ENCODE measurements at regions not wholly inside any gene's neighbourhood (a gene's known extent, or its start where the extent isn't known, plus 50 kb on each side); places are given as distances from the start of the nearest gene placed in this dataset.

DNA sequence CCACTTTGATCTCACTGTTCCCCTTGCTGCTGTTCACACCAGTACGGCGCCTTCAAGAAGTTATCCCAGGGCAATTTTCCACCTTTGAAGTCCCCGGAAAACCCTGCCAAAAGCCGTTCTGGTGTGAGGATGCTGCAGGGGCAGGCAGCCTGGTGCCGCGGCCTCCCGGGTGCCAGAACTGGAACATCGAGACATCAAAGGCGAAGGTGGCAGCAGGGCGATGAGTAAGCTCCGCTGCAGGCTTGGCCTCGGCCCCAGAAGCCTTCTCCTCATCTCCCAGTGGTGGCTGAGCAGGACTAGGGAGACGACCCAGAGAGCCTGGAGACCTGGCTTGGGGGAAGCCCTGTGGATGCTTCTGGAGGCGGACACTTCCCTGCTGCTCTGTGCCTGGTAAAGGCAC, 115.3 kb upstream of the MSX2 start:
- H3K27ac ChIP-seq: no peak overlapping the region
- no peaks in the 10 kb centered on the region for H3K36me3 ChIP-seq (ENCODE audit: insufficient read depth, low read length)
- H3K4me3 ChIP-seq: no peak overlapping the region
- no peak for DNase-seq (ENCODE audit: low read depth, low spot score)
- H3K9me3 ChIP-seq (ENCODE audit: low read depth, low read length): no peaks in the 10 kb centered on the region
- TF ChIP-seq POLR2AphosphoS5 (IDR thresholded peaks at IDR 0.05; ENCODE audit: borderline replicate concordance, low read depth, low read length) (no peak), FOXP2 (optimal IDR thresholded peaks at IDR 0.05; ENCODE audit: control extremely low read depth, extremely low read length, insufficient read depth) (no peak), EZH2 (IDR thresholded peaks at IDR 0.05) (no peak)
- H3K9ac ChIP-seq (ENCODE audit: insufficient read length): no peak overlapping the region

- H3K36me3 ChIP-seq (ENCODE audit: insufficient read depth, low read length): no peaks in the 10 kb centered on the region
- H3K27ac ChIP-seq: no peak overlapping the region
- DNase-seq (ENCODE audit: low read depth, low spot score): no peak
- no peak overlapping the region for H3K4me3 ChIP-seq
- TF ChIP-seq FOXP2 (optimal IDR thresholded peaks at IDR 0.05; ENCODE audit: control extremely low read depth, extremely low read length, insufficient read depth): no peak
- no peak for TF ChIP-seq EZH2 (IDR thresholded peaks at IDR 0.05)
- TF ChIP-seq POLR2AphosphoS5 (IDR thresholded peaks at IDR 0.05; ENCODE audit: borderline replicate concordance, low read depth, low read length): no peak
- H3K9me3 ChIP-seq (ENCODE audit: low read depth, low read length): no peaks in the 10 kb centered on the region
- H3K9ac ChIP-seq (ENCODE audit: insufficient read length): no peak overlapping the region
These were observed 113.4 kb upstream of the MSX2 start for GRCh38 chr5:174610968-174611367.

GRCh38 chr5:174612686-174613085, 111.7 kb upstream of the MSX2 start:
- no peaks in the 10 kb centered on the region for H3K36me3 ChIP-seq (ENCODE audit: insufficient read depth, low read length)
- DNase-seq (ENCODE audit: low read depth, low spot score): no peak
- H3K9ac ChIP-seq (ENCODE audit: insufficient read length): no peak overlapping the region
- H3K9me3 ChIP-seq (ENCODE audit: low read depth, low read length): no peaks in the 10 kb centered on the region
- H3K27ac ChIP-seq: no peak overlapping the region
- no peak for TF ChIP-seq POLR2AphosphoS5 (IDR thresholded peaks at IDR 0.05; ENCODE audit: borderline replicate concordance, low read depth, low read length)
- no peak for TF ChIP-seq EZH2 (IDR thresholded peaks at IDR 0.05)
- TF ChIP-seq FOXP2 (optimal IDR thresholded peaks at IDR 0.05; ENCODE audit: control extremely low read depth, extremely low read length, insufficient read depth): no peak
- no peak overlapping the region for H3K4me3 ChIP-seq

DNA sequence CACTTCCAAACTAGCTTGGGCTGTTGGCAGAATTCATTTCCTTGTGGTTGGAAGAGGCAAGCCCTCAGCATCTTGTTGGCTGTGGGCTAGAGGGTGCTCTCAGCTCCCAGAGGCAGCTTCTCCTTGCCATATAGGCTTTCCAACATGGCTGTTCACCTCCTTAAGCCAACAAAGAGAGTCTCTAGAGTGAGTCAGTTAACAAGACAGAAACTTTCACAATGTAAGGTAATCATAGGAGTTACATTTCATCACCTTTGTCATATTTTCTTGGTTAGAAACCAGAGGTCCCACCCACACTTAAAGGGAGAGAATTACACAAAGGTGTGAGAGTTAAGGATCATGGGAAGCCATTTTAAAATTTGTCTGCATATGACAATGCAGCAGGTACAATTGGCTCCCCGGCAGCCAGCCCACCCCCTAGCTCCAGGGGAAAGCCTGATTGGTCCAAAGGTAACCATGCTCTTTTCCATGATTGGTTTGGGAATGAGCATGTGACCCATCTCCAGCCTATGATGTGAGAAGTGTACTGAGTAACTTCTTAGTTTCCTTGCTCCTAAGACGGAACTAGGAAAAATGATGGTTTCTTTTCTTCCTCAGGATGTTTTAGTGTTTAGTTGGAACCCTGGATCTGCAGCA, 109.8 kb upstream of the MSX2 start:
- H3K36me3 ChIP-seq (ENCODE audit: insufficient read depth, low read length): no peaks in the 10 kb centered on the region
- TF ChIP-seq FOXP2 (optimal IDR thresholded peaks at IDR 0.05; ENCODE audit: control extremely low read depth, extremely low read length, insufficient read depth) (no peak), EZH2 (IDR thresholded peaks at IDR 0.05) (no peak), POLR2AphosphoS5 (IDR thresholded peaks at IDR 0.05; ENCODE audit: borderline replicate concordance, low read depth, low read length) (no peak)

DNA sequence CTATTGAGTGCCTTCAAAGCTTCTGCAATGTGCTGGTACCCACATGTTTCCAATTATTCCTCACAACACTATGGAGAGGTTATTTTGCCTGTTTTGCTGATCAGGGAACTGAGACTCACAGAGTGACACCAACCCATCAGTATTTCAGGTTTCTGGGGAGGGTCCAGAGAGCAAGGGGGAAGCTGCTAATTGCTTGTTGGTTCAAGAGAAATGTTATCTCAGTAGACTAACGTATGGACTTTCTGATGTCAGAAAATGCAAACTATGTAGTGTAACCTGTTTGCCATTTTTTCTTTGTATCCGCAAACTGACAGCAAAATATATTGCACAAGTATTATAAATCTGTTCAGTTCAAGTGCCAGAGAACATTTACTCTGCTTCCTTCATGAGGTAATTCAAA, 108.3 kb upstream of the MSX2 start:
- H3K9me3 ChIP-seq (ENCODE audit: low read depth, low read length): no peaks in the 10 kb centered on the region
- no peak overlapping the region for H3K27ac ChIP-seq
- no peak for DNase-seq (ENCODE audit: low read depth, low spot score)
- no peaks in the 10 kb centered on the region for H3K36me3 ChIP-seq (ENCODE audit: insufficient read depth, low read length)
- TF ChIP-seq EZH2 (IDR thresholded peaks at IDR 0.05) (no peak), FOXP2 (optimal IDR thresholded peaks at IDR 0.05; ENCODE audit: control extremely low read depth, extremely low read length, insufficient read depth) (no peak), POLR2AphosphoS5 (IDR thresholded peaks at IDR 0.05; ENCODE audit: borderline replicate concordance, low read depth, low read length) (no peak)
- no peak overlapping the region for H3K4me3 ChIP-seq
- H3K9ac ChIP-seq (ENCODE audit: insufficient read length): no peak overlapping the region

More for the DNA sequence above, 109.8 kb upstream of the MSX2 start:
- Histone ChIP-seq H3K9ac (ENCODE audit: insufficient read length) (no peak overlapping the region), H3K4me3 (no peak overlapping the region), H3K27ac (no peak overlapping the region), H3K9me3 (ENCODE audit: low read depth, low read length) (no peaks in the 10 kb centered on the region)
- DNase-seq (ENCODE audit: low read depth, low spot score): no peak

DNA sequence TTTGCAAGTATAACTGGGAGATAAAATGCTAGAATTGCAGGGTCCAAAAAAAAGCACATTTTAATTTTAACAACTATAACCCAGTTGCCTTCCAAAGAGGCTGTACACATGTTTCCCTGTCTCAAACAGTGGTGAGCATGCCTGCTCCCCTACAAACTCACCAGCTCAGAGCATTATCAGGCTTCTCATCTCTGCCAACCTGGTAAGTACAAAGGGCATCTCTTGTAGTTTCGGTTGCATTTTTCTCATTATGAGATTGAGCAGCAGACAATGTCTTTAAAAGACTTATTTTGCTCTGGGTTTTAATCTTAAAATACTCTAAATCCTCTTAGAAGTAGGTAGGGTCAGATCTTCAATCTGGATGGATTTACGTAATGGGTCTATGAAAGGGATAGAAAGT, 107.1 kb upstream of the MSX2 start:
- Histone ChIP-seq H3K9me3 (ENCODE audit: low read depth, low read length) (no peaks in the 10 kb centered on the region), H3K27ac (no peak overlapping the region), H3K36me3 (ENCODE audit: insufficient read depth, low read length) (no peaks in the 10 kb centered on the region), H3K4me3 (no peak overlapping the region), H3K9ac (ENCODE audit: insufficient read length) (no peak overlapping the region)
- DNase-seq (ENCODE audit: low read depth, low spot score): no peak
- TF ChIP-seq FOXP2 (optimal IDR thresholded peaks at IDR 0.05; ENCODE audit: control extremely low read depth, extremely low read length, insufficient read depth) (no peak), EZH2 (IDR thresholded peaks at IDR 0.05) (no peak), POLR2AphosphoS5 (IDR thresholded peaks at IDR 0.05; ENCODE audit: borderline replicate concordance, low read depth, low read length) (no peak)

DNA sequence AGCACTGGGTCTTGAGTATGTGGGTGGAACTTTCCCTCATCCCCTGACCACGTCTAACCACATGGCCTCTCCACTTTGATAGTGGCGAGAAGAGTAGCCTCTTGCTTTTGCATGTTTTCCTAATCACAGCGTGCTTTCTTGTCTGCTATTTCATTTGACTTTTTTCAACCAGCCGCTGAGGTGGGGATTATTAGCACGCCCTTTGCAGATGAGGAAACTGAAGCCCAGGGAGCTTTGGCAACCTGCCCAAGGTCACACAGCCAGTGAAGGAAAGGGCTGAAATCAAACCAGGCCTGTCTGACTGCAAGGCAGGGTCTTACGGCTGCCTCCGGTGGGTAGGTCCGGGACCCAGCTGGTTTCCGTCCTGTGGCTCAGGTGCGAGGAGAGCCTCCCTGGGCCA, 106.5 kb upstream of the MSX2 start:
- H3K36me3 ChIP-seq (ENCODE audit: insufficient read depth, low read length): no peaks in the 10 kb centered on the region
- H3K4me3 ChIP-seq: no peak overlapping the region
- TF ChIP-seq EZH2 (IDR thresholded peaks at IDR 0.05) (no peak), POLR2AphosphoS5 (IDR thresholded peaks at IDR 0.05; ENCODE audit: borderline replicate concordance, low read depth, low read length) (no peak), FOXP2 (optimal IDR thresholded peaks at IDR 0.05; ENCODE audit: control extremely low read depth, extremely low read length, insufficient read depth) (no peak)
- H3K9ac ChIP-seq (ENCODE audit: insufficient read length): no peak overlapping the region
- DNase-seq (ENCODE audit: low read depth, low spot score): no peak
- no peak overlapping the region for H3K27ac ChIP-seq
- no peaks in the 10 kb centered on the region for H3K9me3 ChIP-seq (ENCODE audit: low read depth, low read length)

GRCh38 chr5:174618589-174618988, 105.8 kb upstream of the MSX2 start:
- Histone ChIP-seq H3K4me3 (no peak overlapping the region), H3K9me3 (ENCODE audit: low read depth, low read length) (no peaks in the 10 kb centered on the region), H3K36me3 (ENCODE audit: insufficient read depth, low read length) (no peaks in the 10 kb centered on the region), H3K27ac (no peak overlapping the region), H3K9ac (ENCODE audit: insufficient read length) (no peak overlapping the region)
- no peak for DNase-seq (ENCODE audit: low read depth, low spot score)
- no peak for TF ChIP-seq EZH2 (IDR thresholded peaks at IDR 0.05)
- no peak for TF ChIP-seq POLR2AphosphoS5 (IDR thresholded peaks at IDR 0.05; ENCODE audit: borderline replicate concordance, low read depth, low read length)
- TF ChIP-seq FOXP2 (optimal IDR thresholded peaks at IDR 0.05; ENCODE audit: control extremely low read depth, extremely low read length, insufficient read depth): no peak

GRCh38 chr5:174622067-174622466, 102.3 kb upstream of the MSX2 start:
- no peak overlapping the region for H3K9ac ChIP-seq (ENCODE audit: insufficient read length)
- no peak for TF ChIP-seq EZH2 (IDR thresholded peaks at IDR 0.05)
- TF ChIP-seq POLR2AphosphoS5 (IDR thresholded peaks at IDR 0.05; ENCODE audit: borderline replicate concordance, low read depth, low read length): no peak
- no peak for TF ChIP-seq FOXP2 (optimal IDR thresholded peaks at IDR 0.05; ENCODE audit: control extremely low read depth, extremely low read length, insufficient read depth)
- no peak overlapping the region for H3K4me3 ChIP-seq
- no peak for DNase-seq (ENCODE audit: low read depth, low spot score)
- no peaks in the 10 kb centered on the region for H3K9me3 ChIP-seq (ENCODE audit: low read depth, low read length)
- no peaks in the 10 kb centered on the region for H3K36me3 ChIP-seq (ENCODE audit: insufficient read depth, low read length)
- H3K27ac ChIP-seq: no peak overlapping the region
